HepG2 (cell line): ENCODE measurements at regions not wholly inside any gene's neighbourhood (a gene's known extent, or its start where the extent isn't known, plus 50 kb on each side); places are given as distances from the start of the nearest gene placed in this dataset.

Experiments used
- ATAC-seq: fragments of 200-7000 bp; cut with Tn5 transposase; 3 replicates; pipeline ENCODE4 v1.9.1; 2020; ENCODE audit warnings: mild to moderate bottlenecking, moderate library complexity
- BruUV-seq: library from RNA; stranded (reverse); fragments of 400-500 nt; replicated peaks from 2 replicates; lab custom pipeline; 2021; lab: Mats Ljungman, UMichigan
- CTCF ChIA-PET: fragments of 300-600 bp; formaldehyde crosslinking; extraction: SDS; loops from one replicate; lab custom pipeline; 2021; ENCODE audit warnings: low total read pairs, inconsistent platforms, low intra/inter-chr PET ratio; lab: Yijun Ruan, JAX
- POLR2A ChIA-PET: fragments of 350-600 bp; sonication (Branson Sonifier 250); formaldehyde crosslinking; loops from one replicate; lab custom pipeline; 2020; ENCODE audit warnings: antibody characterized with exemption, inconsistent platforms; lab: Yijun Ruan, JAX
- DNase-seq: peaks from one replicate; pipeline ENCODE4 v3.0.0-alpha.2; 2015; ENCODE audit warnings: low spot score
- FAIRE-seq: peaks from 3 replicates; lab custom pipeline; 2011; peaks lifted over from hg19 to GRCh38; lab: Jason Lieb, UNC
- H2AFZ ChIP-seq: one replicate; pipeline ENCODE4 v1.6.1; 2011; ENCODE audit warnings: low read length, inconsistent platforms
- H3K27ac ChIP-seq: fragments of 300-600 bp; 3 replicates; pipeline ENCODE4 v1.8.0; 2011; ENCODE audit warnings: mixed run types, mild to moderate bottlenecking, mixed read lengths, low read length, inconsistent platforms; ENCODE audit not compliant: insufficient read depth; ENCODE audit errors: extremely low read length
- H3K27me3 ChIP-seq, 2 experiments: fragments of 200-600 bp in 1 of 2; 2 replicates in 1 of 2; 3 replicates in 1 of 2; pipeline versions ENCODE4 v1.6.0 to v1.8.0; 2011; ENCODE audit warnings: low read length in 2 of 2, mild to moderate bottlenecking in 2 of 2, moderate library complexity in 2 of 2, inconsistent platforms in 1 of 2; ENCODE audit not compliant: insufficient read depth in 2 of 2, control insufficient read depth in 1 of 2
- H3K36me3 ChIP-seq, 2 experiments: fragments of 200-600 bp in 1 of 2; replicated peaks in 1 of 2; 2 replicates in 1 of 2; 3 replicates in 1 of 2; pipeline versions ENCODE4 v1.5.1 to v1.8.0; 2011; ENCODE audit warnings: low read length in 2 of 2, inconsistent platforms in 1 of 2; ENCODE audit not compliant: insufficient read depth in 2 of 2, control insufficient read depth in 1 of 2
- H3K4me1 ChIP-seq: 2 replicates; pipeline ENCODE4 v1.5.1; 2012; ENCODE audit warnings: low read length, inconsistent platforms; ENCODE audit not compliant: insufficient read depth
- H3K4me2 ChIP-seq: 2 replicates; pipeline ENCODE4 v1.6.0; 2011; ENCODE audit warnings: low read depth, low read length, inconsistent platforms
- H3K4me3 ChIP-seq, 3 experiments: fragments of 200-600 bp in 1 of 3; sonication (generic), shearing (Covaris generic) in 1 of 3; replicated peaks in 1 of 3; 2 replicates each; pipeline ENCODE4 v1.5.1; 2011 to 2016; ENCODE audit warnings: low read length in 3 of 3, inconsistent platforms in 2 of 3, low read depth in 2 of 3, mild to moderate bottlenecking in 2 of 3, control low read depth in 1 of 3, mixed read lengths in 1 of 3; ENCODE audit not compliant: insufficient read depth in 1 of 3
- H3K79me2 ChIP-seq: one replicate; pipeline ENCODE4 v1.6.1; 2011; ENCODE audit warnings: low read length, inconsistent platforms; ENCODE audit not compliant: insufficient read depth
- H3K9ac ChIP-seq: 2 replicates; pipeline ENCODE4 v1.6.0; 2011; ENCODE audit warnings: mild to moderate bottlenecking, low read depth, low read length, inconsistent platforms; ENCODE audit not compliant: insufficient read depth
- H3K9me3 ChIP-seq: 2 replicates; pipeline ENCODE4 v1.5.1; 2012; ENCODE audit warnings: mild to moderate bottlenecking, low read length
- H4K20me1 ChIP-seq: 2 replicates; pipeline ENCODE4 v1.6.0; 2011; ENCODE audit warnings: inconsistent platforms, mild to moderate bottlenecking, low read length, moderate library complexity; ENCODE audit not compliant: insufficient read depth
- MAFF ChIP-seq: IDR thresholded peaks from 2 replicates; pipeline ENCODE4 v1.6.1; 2011; ENCODE audit warnings: low read depth, low read length, improper control_type of control experiment
- MAFK ChIP-seq, 2 experiments: IDR thresholded peaks in 1 of 2; conservative IDR thresholded peaks in 1 of 2; 2 replicates each; pipeline ENCODE4 v1.6.1; 2011; ENCODE audit warnings: improper control_type of control experiment in 2 of 2, low read length in 2 of 2
- ZNF12 ChIP-seq: sonication (generic); formaldehyde crosslinking; IDR thresholded peaks from 2 replicates; pipeline ENCODE4 v1.5.0; 2020; ENCODE audit warnings: missing genetic modification reagents
- ZNF143 ChIP-seq: sonication (generic); formaldehyde crosslinking; IDR thresholded peaks from 2 replicates; pipeline ENCODE4 v1.4.0; 2020; ENCODE audit warnings: missing genetic modification reagents
- ZNF17 ChIP-seq: sonication (generic); formaldehyde crosslinking; IDR thresholded peaks from 2 replicates; pipeline ENCODE4 v1.5.0; 2020; ENCODE audit warnings: mild to moderate bottlenecking, missing genetic modification reagents
- ZNF547 ChIP-seq: sonication (generic); formaldehyde crosslinking; IDR thresholded peaks from 2 replicates; pipeline ENCODE4 v1.5.1; 2020; ENCODE audit warnings: mild to moderate bottlenecking, missing genetic modification reagents
- WGBS: methylation state at CpG from one replicate; pipeline ENCODE4 v1.1.6; 2017; ENCODE audit warnings: low lambda C conversion rate; 5-methylcytosine and 5-hydroxymethylcytosine counted together
- in situ Hi-C: cut with HindIII; loops from 2 replicates; pipeline ENCODE4 v1.10.0; 2017; ENCODE audit warnings: low pct_unique_long_range_greater_than_20kb; ENCODE audit not compliant: extremely low pct_ligation_motif_present
- intact Hi-C: fragments of 100-400 bp; cut with micrococcal nuclease; formaldehyde crosslinking; loops from one replicate; pipeline ENCODE4 v1.10.0; 2022; ENCODE audit not compliant: unreplicated experiment
- TF ChIP-seq, protein P1 (sequence below): sonication (generic); formaldehyde crosslinking; IDR thresholded peaks from 2 replicates; pipeline ENCODE4 v1.4.0; 2020; ENCODE audit warnings: mild to moderate bottlenecking, missing genetic modification reagents

- no peak for ATAC-seq
- ChIA-PET CTCF (no interaction called here), POLR2A (no interaction called here)
- WGBS: 88% methylated on average over 1 of the region's 1 CpG
- H3K4me2 ChIP-seq: no peak overlapping the region
- no peaks in the 10 kb centered on the region for H4K20me1 ChIP-seq
- DNase-seq: no peak
- no peaks in the 10 kb centered on the region for H3K9me3 ChIP-seq
- H2AFZ ChIP-seq: no peak overlapping the region
- H3K36me3 ChIP-seq: no peaks in the 10 kb centered on the region
- no peak overlapping the region for H3K27ac ChIP-seq
- intact Hi-C loops (no loop called here), in situ Hi-C loops (no loop called here)
- TF ChIP-seq ZNF547 (no peak), ZNF12 (CRISPR knock-in tag) (peak; percentile 51; the same call in 1 of the 2 replicates), ZNF143 (no peak)
- TF ChIP-seq, protein P1, sequence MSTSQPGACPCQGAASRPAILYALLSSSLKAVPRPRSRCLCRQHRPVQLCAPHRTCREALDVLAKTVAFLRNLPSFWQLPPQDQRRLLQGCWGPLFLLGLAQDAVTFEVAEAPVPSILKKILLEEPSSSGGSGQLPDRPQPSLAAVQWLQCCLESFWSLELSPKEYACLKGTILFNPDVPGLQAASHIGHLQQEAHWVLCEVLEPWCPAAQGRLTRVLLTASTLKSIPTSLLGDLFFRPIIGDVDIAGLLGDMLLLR: no peak
- FAIRE-seq: no peak
- no peak overlapping the region for H3K9ac ChIP-seq
- no peaks in the 10 kb centered on the region; a peak in 1 of 5 replicates for H3K27me3 ChIP-seq
- no peaks in the 10 kb centered on the region for H3K79me2 ChIP-seq
- H3K4me1 ChIP-seq: no peaks in the 10 kb centered on the region
- BruUV-seq: no TSS peak
- no peak overlapping the region for H3K4me3 ChIP-seq
These were observed 76.6 kb upstream of the NANOGP8 start for GRCh38 chr15:35161694-35162093.

DNA sequence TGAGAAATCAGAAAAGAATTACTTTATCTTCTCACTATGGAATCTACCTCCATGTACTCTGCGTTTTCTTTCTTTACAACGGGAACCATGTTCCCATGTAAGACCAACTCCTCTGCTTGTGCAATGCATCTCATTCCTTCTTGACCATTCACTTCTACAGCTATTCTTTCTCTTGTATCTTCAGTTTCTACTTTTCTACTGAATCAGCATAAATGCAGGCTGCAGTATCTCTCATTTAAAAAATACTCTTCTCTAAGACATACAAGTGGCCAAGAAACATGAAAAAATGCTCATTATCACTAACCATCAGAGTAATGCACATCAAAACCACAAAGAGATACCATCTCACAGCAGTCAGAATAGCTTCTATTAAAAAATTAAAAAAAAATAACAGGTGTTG is 74.1 kb upstream of the NANOGP8 start:
- in situ Hi-C loops (no loop called here), intact Hi-C loops (no loop called here)
- no peak for ATAC-seq
- no peak overlapping the region for H3K4me2 ChIP-seq
- peak; percentile 78 for TF ChIP-seq MAFF
- peak; percentile 69 to 87 for TF ChIP-seq MAFK (conservative IDR thresholded peaks at IDR 0.05 in 1 of 2, IDR thresholded peaks at IDR 0.05 in 1 of 2; ENCODE audit: low read length in 2 of 2)
- no peak for TF ChIP-seq ZNF17 (CRISPR knock-in tag)
- TF ChIP-seq, all 625 proteins: peak for 2
- no TSS peak for BruUV-seq
- no peak overlapping the region for H2AFZ ChIP-seq
- 32% methylated on average over 2 of the region's 2 CpGs for WGBS
- no peaks in the 10 kb centered on the region for H3K9me3 ChIP-seq
- no peak overlapping the region for H3K27ac ChIP-seq
- H3K4me3 ChIP-seq: no peak overlapping the region
- H3K36me3 ChIP-seq: no peaks in the 10 kb centered on the region
- no peaks in the 10 kb centered on the region for H3K79me2 ChIP-seq
- ChIA-PET POLR2A (no interaction called here), CTCF (no interaction called here)
- no peaks in the 10 kb centered on the region for H4K20me1 ChIP-seq
- DNase-seq (no peak), FAIRE-seq (no peak)
- no peaks in the 10 kb centered on the region for H3K4me1 ChIP-seq
- no peaks in the 10 kb centered on the region; a peak in 1 of 5 replicates for H3K27me3 ChIP-seq
- H3K9ac ChIP-seq: no peak overlapping the region
